ENCODE measurements at regions not wholly inside any gene's neighbourhood (a gene's known extent, or its start where the extent isn't known, plus 50 kb on each side); places are given as distances from the start of the nearest gene placed in this dataset.

GRCh38 chr3:170707899-170708298 is 122.0 kb upstream of the SLC7A14 start:
- no peak for ATAC-seq
- TF ChIP-seq SNAI2 (CRISPR knock-in tag; IDR thresholded peaks at IDR 0.05), result no peak
- TF ChIP-seq RARB (CRISPR knock-in tag; IDR thresholded peaks at IDR 0.05), result no peak
- TF ChIP-seq, protein P1, sequence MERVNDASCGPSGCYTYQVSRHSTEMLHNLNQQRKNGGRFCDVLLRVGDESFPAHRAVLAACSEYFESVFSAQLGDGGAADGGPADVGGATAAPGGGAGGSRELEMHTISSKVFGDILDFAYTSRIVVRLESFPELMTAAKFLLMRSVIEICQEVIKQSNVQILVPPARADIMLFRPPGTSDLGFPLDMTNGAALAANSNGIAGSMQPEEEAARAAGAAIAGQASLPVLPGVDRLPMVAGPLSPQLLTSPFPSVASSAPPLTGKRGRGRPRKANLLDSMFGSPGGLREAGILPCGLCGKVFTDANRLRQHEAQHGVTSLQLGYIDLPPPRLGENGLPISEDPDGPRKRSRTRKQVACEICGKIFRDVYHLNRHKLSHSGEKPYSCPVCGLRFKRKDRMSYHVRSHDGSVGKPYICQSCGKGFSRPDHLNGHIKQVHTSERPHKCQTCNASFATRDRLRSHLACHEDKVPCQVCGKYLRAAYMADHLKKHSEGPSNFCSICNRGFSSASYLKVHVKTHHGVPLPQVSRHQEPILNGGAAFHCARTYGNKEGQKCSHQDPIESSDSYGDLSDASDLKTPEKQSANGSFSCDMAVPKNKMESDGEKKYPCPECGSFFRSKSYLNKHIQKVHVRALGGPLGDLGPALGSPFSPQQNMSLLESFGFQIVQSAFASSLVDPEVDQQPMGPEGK (CRISPR knock-in tag; IDR thresholded peaks at IDR 0.05; ENCODE audit: borderline replicate concordance), result no peak
- no peak for TF ChIP-seq POU6F1 (CRISPR knock-in tag; IDR thresholded peaks at IDR 0.05; ENCODE audit: borderline replicate concordance, low read depth)
- no peak for TF ChIP-seq ISL1 (CRISPR knock-in tag; IDR thresholded peaks at IDR 0.05)
- TF ChIP-seq, protein P2, sequence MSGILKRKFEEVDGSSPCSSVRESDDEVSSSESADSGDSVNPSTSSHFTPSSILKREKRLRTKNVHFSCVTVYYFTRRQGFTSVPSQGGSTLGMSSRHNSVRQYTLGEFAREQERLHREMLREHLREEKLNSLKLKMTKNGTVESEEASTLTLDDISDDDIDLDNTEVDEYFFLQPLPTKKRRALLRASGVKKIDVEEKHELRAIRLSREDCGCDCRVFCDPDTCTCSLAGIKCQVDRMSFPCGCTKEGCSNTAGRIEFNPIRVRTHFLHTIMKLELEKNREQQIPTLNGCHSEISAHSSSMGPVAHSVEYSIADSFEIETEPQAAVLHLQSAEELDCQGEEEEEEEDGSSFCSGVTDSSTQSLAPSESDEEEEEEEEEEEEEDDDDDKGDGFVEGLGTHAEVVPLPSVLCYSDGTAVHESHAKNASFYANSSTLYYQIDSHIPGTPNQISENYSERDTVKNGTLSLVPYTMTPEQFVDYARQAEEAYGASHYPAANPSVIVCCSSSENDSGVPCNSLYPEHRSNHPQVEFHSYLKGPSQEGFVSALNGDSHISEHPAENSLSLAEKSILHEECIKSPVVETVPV (CRISPR knock-in tag; IDR thresholded peaks at IDR 0.05), result no peak
- TF ChIP-seq ESRRG (CRISPR knock-in tag; IDR thresholded peaks at IDR 0.05), result no peak

GRCh38 chr3:170705131-170705530 is 119.3 kb upstream of the SLC7A14 start:
- TF ChIP-seq ZNF565 (CRISPR knock-in tag; conservative IDR thresholded peaks at IDR 0.05; ENCODE audit: low read depth) (no peak), ZC3H10 (CRISPR knock-in tag; IDR thresholded peaks at IDR 0.05) (no peak), CREB5 (CRISPR knock-in tag; IDR thresholded peaks at IDR 0.05; ENCODE audit: low read depth) (no peak), ZNF8 (CRISPR knock-in tag; IDR thresholded peaks at IDR 0.05) (no peak), ISL1 (CRISPR knock-in tag; IDR thresholded peaks at IDR 0.05) (no peak), ZFP3 (CRISPR knock-in tag; IDR thresholded peaks at IDR 0.05) (no peak), TCF4 (CRISPR knock-in tag; IDR thresholded peaks at IDR 0.05; ENCODE audit: borderline replicate concordance) (no peak), BACH2 (CRISPR knock-in tag; IDR thresholded peaks at IDR 0.05; ENCODE audit: borderline replicate concordance) (no peak), TOX (CRISPR knock-in tag; IDR thresholded peaks at IDR 0.05; ENCODE audit: borderline replicate concordance) (no peak), SNAI2 (CRISPR knock-in tag; IDR thresholded peaks at IDR 0.05) (no peak), ARNTL (CRISPR knock-in tag; IDR thresholded peaks at IDR 0.05; ENCODE audit: borderline replicate concordance, low read depth) (no peak), OSR1 (CRISPR knock-in tag; IDR thresholded peaks at IDR 0.05) (no peak), POU6F1 (CRISPR knock-in tag; IDR thresholded peaks at IDR 0.05; ENCODE audit: borderline replicate concordance, low read depth) (no peak), TSHZ2 (CRISPR knock-in tag; IDR thresholded peaks at IDR 0.05) (no peak), GLIS3 (CRISPR knock-in tag; IDR thresholded peaks at IDR 0.05) (no peak), ZNF70 (CRISPR knock-in tag; IDR thresholded peaks at IDR 0.05) (no peak), ZFP30 (CRISPR knock-in tag; IDR thresholded peaks at IDR 0.05) (no peak)
- TF ChIP-seq, protein P1 (CRISPR knock-in tag; IDR thresholded peaks at IDR 0.05; ENCODE audit: borderline replicate concordance), result no peak
- TF ChIP-seq, protein P2 (CRISPR knock-in tag; IDR thresholded peaks at IDR 0.05), result no peak
- ATAC-seq, result no peak

All from SK-N-SH treated with all-trans-retinoic acid at 6 μM for 48 hours (cell line).